ENCODE measurements at regions not wholly inside any gene's neighbourhood (a gene's known extent, or its start where the extent isn't known, plus 50 kb on each side); places are given as distances from the start of the nearest gene placed in this dataset.
A peak's percentile ranks its signal among the peaks of the same experiment; 100 is the strongest.

GRCh38 chr16:86637744-86638143, 59.4 kb downstream of the FOXL1 start:
- intact Hi-C loops (cut with DNase I), result no loop called here
- Histone ChIP-seq H3K27ac (no peak overlapping the region), H3K4me1 (no peaks in the 10 kb centered on the region), H3K9me3 (no peaks in the 10 kb centered on the region), H3K4me3 (no peak overlapping the region), H3K27me3 (peaks cover 0 to 38% of the 10 kb centered on the region in 2 donors), H3K36me3 (no peaks in the 10 kb centered on the region)
- no peak for DNase-seq
- no peak for TF ChIP-seq CTCF (IDR thresholded peaks at IDR 0.05)
- ATAC-seq, result no peak

DNA sequence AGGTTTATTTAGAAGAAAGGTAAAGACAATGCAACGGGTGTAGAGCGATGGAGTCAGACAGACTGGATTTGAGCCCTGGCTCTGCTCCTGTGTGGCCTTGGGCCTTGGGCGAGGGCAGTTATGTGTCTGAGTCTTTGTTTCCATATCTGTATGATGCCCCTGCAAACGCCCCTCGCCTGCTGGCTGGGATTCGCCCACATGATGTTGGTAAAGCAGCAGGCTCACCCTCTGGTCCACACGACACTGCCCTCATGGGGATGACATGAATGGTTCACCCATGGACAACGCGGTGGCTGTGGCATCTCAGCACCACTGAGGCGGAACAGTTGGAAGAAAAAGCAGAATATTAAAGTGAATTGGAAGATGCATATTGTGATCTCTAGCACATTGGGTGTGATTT, 60.3 kb downstream of the FOXL1 start:
- intact Hi-C loops (cut with DNase I), result no loop called here
- H3K27ac ChIP-seq, result no peak overlapping the region
- H3K36me3 ChIP-seq, result no peaks in the 10 kb centered on the region
- no peak for TF ChIP-seq CTCF (IDR thresholded peaks at IDR 0.05)
- no peak for ATAC-seq
- H3K4me3 ChIP-seq, result no peak overlapping the region
- no peaks in the 10 kb centered on the region for H3K9me3 ChIP-seq
- peaks cover 0 to 34% of the 10 kb centered on the region in 2 donors for H3K27me3 ChIP-seq
- H3K4me1 ChIP-seq, result no peaks in the 10 kb centered on the region
- DNase-seq, result peak in 1 of 4 donors; percentile 53

DNA sequence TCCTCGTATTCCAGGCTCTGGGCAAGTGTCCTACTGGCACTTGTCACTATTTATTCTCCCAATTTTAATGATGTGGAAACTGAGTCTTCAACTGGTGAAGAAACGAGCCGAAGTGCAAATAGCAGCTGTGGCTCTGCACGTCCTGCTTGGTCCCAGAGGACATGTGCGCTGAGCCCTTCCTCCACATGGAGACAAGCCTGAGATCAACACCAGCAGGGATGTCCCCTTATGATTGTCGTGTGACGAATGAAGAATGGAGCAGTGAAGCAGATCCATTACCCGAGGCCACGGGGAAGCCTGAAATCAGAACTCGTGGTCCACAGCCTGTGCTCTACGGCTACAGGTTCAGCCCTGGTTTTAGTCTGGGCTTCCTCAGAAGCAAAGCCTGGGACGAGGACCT, 61.0 kb downstream of the FOXL1 start:
- Histone ChIP-seq H3K4me1 (no peaks in the 10 kb centered on the region), H3K9me3 (no peaks in the 10 kb centered on the region), H3K27me3 (peaks cover 0 to 33% of the 10 kb centered on the region in 2 donors), H3K27ac (no peak overlapping the region), H3K4me3 (no peak overlapping the region), H3K36me3 (no peaks in the 10 kb centered on the region)
- TF ChIP-seq CTCF (IDR thresholded peaks at IDR 0.05), result no peak
- intact Hi-C loops (cut with DNase I), result no loop called here
- DNase-seq (no peak), ATAC-seq (no peak)

GRCh38 chr16:86640265-86640843, 62.0 kb downstream of the FOXL1 start:
- intact Hi-C loops (cut with DNase I), result no loop called here
- ATAC-seq (no peak), DNase-seq (peak in 1 of 4 donors; percentile 45)
- no peaks in the 10 kb centered on the region for H3K9me3 ChIP-seq
- H3K36me3 ChIP-seq, result no peaks in the 10 kb centered on the region
- peaks cover 0 to 33% of the 10 kb centered on the region in 2 donors for H3K27me3 ChIP-seq
- H3K4me1 ChIP-seq, result no peaks in the 10 kb centered on the region
- no peak overlapping the region for H3K27ac ChIP-seq
- no peak for TF ChIP-seq CTCF (IDR thresholded peaks at IDR 0.05)
- no peak overlapping the region for H3K4me3 ChIP-seq

- DNase-seq (no peak), ATAC-seq (no peak)
- Histone ChIP-seq H3K27me3 (peaks cover 0 to 31% of the 10 kb centered on the region in 2 donors), H3K36me3 (no peaks in the 10 kb centered on the region), H3K4me3 (no peak overlapping the region), H3K4me1 (no peaks in the 10 kb centered on the region), H3K9me3 (peaks cover 0 to 2% of the 10 kb centered on the region in 2 donors), H3K27ac (no peak overlapping the region)
- TF ChIP-seq CTCF (IDR thresholded peaks at IDR 0.05), result no peak
- intact Hi-C loops (cut with DNase I), result no loop called here
Measured at GRCh38 chr16:86642087-86642486, 63.7 kb downstream of the FOXL1 start.
